ENCODE measurements at regions not wholly inside any gene's neighbourhood (a gene's known extent, or its start where the extent isn't known, plus 50 kb on each side); places are given as distances from the start of the nearest gene placed in this dataset.

DNA sequence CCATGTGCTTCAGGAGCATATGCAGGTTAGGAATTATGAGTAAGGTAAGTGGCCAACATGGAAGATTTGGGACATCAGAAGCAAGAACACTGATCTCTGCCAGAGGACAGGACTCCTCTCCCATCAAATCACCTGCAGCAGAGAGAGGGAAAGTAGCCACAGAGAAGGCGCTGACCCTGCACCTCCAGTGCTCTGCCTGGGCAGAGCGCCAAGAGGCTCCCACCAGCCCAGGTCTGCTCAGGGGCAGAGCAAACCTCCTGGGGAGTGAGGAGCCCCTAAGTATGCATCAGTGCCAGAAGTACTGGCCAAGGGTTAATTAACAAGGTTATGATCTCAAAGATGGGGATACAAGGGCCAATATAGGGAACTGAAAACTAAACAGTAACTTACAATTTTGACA lies 545.3 kb upstream of the TRPC7 start:
- H3K36me3 ChIP-seq (ENCODE audit: control insufficient read depth in 2 of 2, insufficient read depth in 2 of 2, low read length in 1 of 2) = no peaks in the 10 kb centered on the region
- H3K4me1 ChIP-seq (ENCODE audit: control insufficient read depth, insufficient read depth, low read length) = no peaks in the 10 kb centered on the region
- no peak overlapping the region for H3K27ac ChIP-seq (ENCODE audit: control insufficient read depth, insufficient read depth)
- H3K4me2 ChIP-seq (ENCODE audit: control insufficient read depth, insufficient read depth) = no peak overlapping the region
- DNase-seq (ENCODE audit: low read depth, low spot score) (no peak), ATAC-seq (no peak), FAIRE-seq (no peak)
- H3K79me2 ChIP-seq (ENCODE audit: control insufficient read depth, insufficient read depth, low read length) = no peaks in the 10 kb centered on the region
- ChIA-PET CTCF (no interaction called here), POLR2A (no interaction called here), SMC1A (ENCODE audit: uncharacterized antibody, unreplicated experiment) (no interaction called here), RAD21 (ENCODE audit: unreplicated experiment) (no interaction called here)
- no TSS peak for BruUV-seq (replicated peaks)
- intact Hi-C loops (cut with micrococcal nuclease; ENCODE audit: unreplicated experiment) = no loop called here
- TF ChIP-seq ZNF687 (IDR thresholded peaks at IDR 0.05) (no peak), GABPA (IDR thresholded peaks at IDR 0.05; ENCODE audit: low read depth) (no peak), ZNF207 (IDR thresholded peaks at IDR 0.05; ENCODE audit: borderline replicate concordance) (no peak), NR2F1 (conservative IDR thresholded peaks at IDR 0.05) (no peak), CEBPB (IDR thresholded peaks at IDR 0.05; ENCODE audit: borderline replicate concordance in 1 of 2, low read depth in 2 of 2, low read length in 2 of 2) (no peak), NFYA (IDR thresholded peaks at IDR 0.05; ENCODE audit: borderline replicate concordance, low read depth, low read length) (no peak), RBBP5 (conservative IDR thresholded peaks at IDR 0.05) (no peak)
- H2AFZ ChIP-seq (ENCODE audit: control insufficient read depth, low read depth, low read length) = no peak overlapping the region
- in situ Hi-C loops (cut with MboI) = no loop called here
- no peak overlapping the region for H3K9ac ChIP-seq (ENCODE audit: control insufficient read depth, insufficient read depth, low read length)
- no peaks in the 10 kb centered on the region for H3K27me3 ChIP-seq (replicated peaks in 1 of 2; ENCODE audit: control insufficient read depth in 2 of 2, insufficient read depth in 2 of 2, low read length in 1 of 2)
- WGBS (ENCODE audit: insufficient coverage, insufficient replicate concordance, low lambda C conversion rate, missing lambda C conversion rate) = 45% methylated on average over 2 of the region's 2 CpGs
- H3K4me3 ChIP-seq = no peak overlapping the region
- H4K20me1 ChIP-seq (ENCODE audit: control insufficient read depth, insufficient read depth) = no peaks in the 10 kb centered on the region
- no peaks in the 10 kb centered on the region for H3K9me3 ChIP-seq (replicated peaks; ENCODE audit: control insufficient read depth, insufficient read depth, low read length)

Measured in GM12878 (cell line).